Neural cell (in vitro differentiated cells): ENCODE measurements at regions not wholly inside any gene's neighbourhood (a gene's known extent, or its start where the extent isn't known, plus 50 kb on each side); places are given as distances from the start of the nearest gene placed in this dataset.

Source experiments
- H2AFZ ChIP-seq: fragments of 200-600, 300-800 bp; sonication (generic), shearing (Covaris generic); 2 replicates; pipeline ENCODE4 v1.6.0; 2014; ENCODE audit warnings: low read depth, mild to moderate bottlenecking, antibody characterized with exemption, low read length, moderate library complexity
- H3F3A ChIP-seq: fragments of 200-600 bp; shearing (Covaris generic); 2 replicates; pipeline ENCODE4 v1.6.1; 2016; ENCODE audit warnings: mild to moderate bottlenecking, moderate library complexity, mixed read lengths, antibody characterized with exemption, low read length; ENCODE audit not compliant: insufficient read depth, poor library complexity, severe bottlenecking
- H3K27ac ChIP-seq: fragments of 200-600, 300-800 bp; sonication (generic), shearing (Covaris generic); 2 replicates; pipeline ENCODE4 v1.5.1; 2014; ENCODE audit warnings: mild to moderate bottlenecking, low read length, moderate library complexity
- H3K27me3 ChIP-seq: fragments of 300-800, 200-600 bp; sonication (generic), shearing (Covaris generic); 2 replicates; pipeline ENCODE4 v1.6.0; 2014; ENCODE audit warnings: mild to moderate bottlenecking, low read depth, low read length, moderate library complexity; ENCODE audit not compliant: insufficient read depth
- H3K36me3 ChIP-seq: fragments of 300-800, 200-600 bp; sonication (generic), shearing (Covaris generic); 2 replicates; pipeline ENCODE4 v1.5.1; 2014; ENCODE audit warnings: mild to moderate bottlenecking, antibody characterized with exemption, low read length, moderate library complexity; ENCODE audit not compliant: insufficient read depth
- H3K4me2 ChIP-seq: fragments of 300-800, 200-600 bp; sonication (generic), shearing (Covaris generic); 2 replicates; pipeline ENCODE4 v1.6.0; 2014; ENCODE audit warnings: mild to moderate bottlenecking, low read length
- H3K4me3 ChIP-seq: fragments of 300-800, 200-600 bp; sonication (generic), shearing (Covaris generic); 2 replicates; pipeline ENCODE4 v1.5.1; 2014; ENCODE audit warnings: mild to moderate bottlenecking, low read length, moderate library complexity
- H3K79me2 ChIP-seq: fragments of 200-600 bp; shearing (Covaris generic); replicated peaks from 2 replicates; pipeline ENCODE4 v1.6.0; 2014; ENCODE audit warnings: mild to moderate bottlenecking, low read length, moderate library complexity; ENCODE audit not compliant: insufficient read depth
- H3K9ac ChIP-seq: fragments of 300-800, 200-600 bp; sonication (generic), shearing (Covaris generic); 2 replicates; pipeline ENCODE4 v1.6.1; 2016; ENCODE audit warnings: mild to moderate bottlenecking, low read length, mixed read lengths
- H3K9me2 ChIP-seq: fragments of 200-600 bp; shearing (Covaris generic); 2 replicates; pipeline ENCODE4 v1.6.1; 2016; ENCODE audit warnings: mild to moderate bottlenecking, low read length, mixed read lengths; ENCODE audit not compliant: insufficient read depth
- H3K9me3 ChIP-seq: fragments of 200-600, 300-800 bp; sonication (generic), shearing (Covaris generic); 2 replicates; pipeline ENCODE4 v1.6.1; 2016; ENCODE audit warnings: mild to moderate bottlenecking, mixed run types, low read length, moderate library complexity, mixed read lengths
- H4K20me1 ChIP-seq: fragments of 200-600 bp; shearing (Covaris generic); 2 replicates; pipeline ENCODE4 v1.6.1; 2016; ENCODE audit warnings: mild to moderate bottlenecking, mixed run types; ENCODE audit not compliant: insufficient read depth
- EP300 ChIP-seq: fragments of 450-650 bp; conservative IDR thresholded peaks from 2 replicates; pipeline ENCODE4 v1.6.1; 2014; ENCODE audit warnings: antibody characterized with exemption, mild to moderate bottlenecking, moderate library complexity; ENCODE audit not compliant: poor library complexity, severe bottlenecking
- EZH2 ChIP-seq: fragments of 200-600, 300-800 bp; shearing (Covaris generic), sonication (generic); IDR thresholded peaks from 2 replicates; pipeline ENCODE4 v1.6.1; 2014; ENCODE audit warnings: antibody characterized with exemption, low read length, borderline replicate concordance, mild to moderate bottlenecking; ENCODE audit not compliant: insufficient read depth, poor library complexity, severe bottlenecking
- MXI1 ChIP-seq: fragments of 450-650 bp; conservative IDR thresholded peaks from 2 replicates; pipeline ENCODE4 v1.6.1; 2014; ENCODE audit warnings: antibody characterized with exemption, mild to moderate bottlenecking; ENCODE audit not compliant: poor library complexity, severe bottlenecking
- POLR2AphosphoS5 ChIP-seq: IDR thresholded peaks from 2 replicates; pipeline ENCODE4 v1.6.1; 2012
- RAD21 ChIP-seq: fragments of 450-650 bp; conservative IDR thresholded peaks from 2 replicates; pipeline ENCODE4 v1.6.1; 2014; ENCODE audit warnings: antibody characterized with exemption, mild to moderate bottlenecking, moderate library complexity
- SMC3 ChIP-seq: fragments of 450-650 bp; conservative IDR thresholded peaks from 2 replicates; pipeline ENCODE4 v1.6.1; 2014; ENCODE audit warnings: antibody characterized with exemption, mild to moderate bottlenecking, moderate library complexity; ENCODE audit not compliant: poor library complexity
- TAF1 ChIP-seq: IDR thresholded peaks from 2 replicates; pipeline ENCODE4 v1.6.1; 2012; ENCODE audit warnings: low read depth
- TF ChIP-seq, protein P1 (sequence below): fragments of 450-650 bp; IDR thresholded peaks from 2 replicates; pipeline ENCODE4 v1.5.1; 2014; ENCODE audit warnings: antibody characterized with exemption, mild to moderate bottlenecking, moderate library complexity; ENCODE audit not compliant: poor library complexity, severe bottlenecking
- TF ChIP-seq, protein P2 (sequence below): IDR thresholded peaks from 2 replicates; pipeline ENCODE4 v1.6.1; 2012; ENCODE audit warnings: borderline replicate concordance

DNA sequence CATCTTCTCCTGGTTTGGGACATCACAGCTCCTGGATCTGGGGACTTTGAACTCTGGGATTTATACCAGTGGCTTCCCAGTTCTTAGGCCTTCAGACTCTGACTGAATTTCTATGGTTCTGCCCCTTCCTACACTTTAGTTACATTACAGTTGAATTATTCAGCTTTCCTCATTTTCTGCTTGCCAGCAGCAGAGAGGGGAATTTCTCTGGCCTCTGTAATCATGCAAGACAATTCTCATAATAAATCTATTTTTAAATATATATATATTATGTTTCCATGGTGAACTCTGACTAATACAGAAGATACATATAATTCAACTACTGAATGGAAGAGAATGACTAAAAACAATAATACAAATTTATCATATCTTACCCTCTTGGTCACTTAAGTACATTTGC is 1478.6 kb upstream of the ACVR2A start:
- H3K9me3 ChIP-seq = no peaks in the 10 kb centered on the region
- H3K9me2 ChIP-seq = no peaks in the 10 kb centered on the region
- H3K27ac ChIP-seq = no peak overlapping the region
- H3K36me3 ChIP-seq = no peaks in the 10 kb centered on the region
- H3K9ac ChIP-seq = no peak overlapping the region
- no peaks in the 10 kb centered on the region for H3K79me2 ChIP-seq
- H3K4me2 ChIP-seq = no peak overlapping the region
- no peaks in the 10 kb centered on the region for H3K27me3 ChIP-seq
- no peaks in the 10 kb centered on the region for H4K20me1 ChIP-seq
- no peak overlapping the region for H3K4me3 ChIP-seq
- no peaks in the 10 kb centered on the region for H3F3A ChIP-seq
- H2AFZ ChIP-seq = no peak overlapping the region
- TF ChIP-seq EP300 (no peak), MXI1 (no peak), RAD21 (no peak), POLR2AphosphoS5 (no peak), EZH2 (no peak), SMC3 (no peak), TAF1 (no peak)
- TF ChIP-seq, protein P1, sequence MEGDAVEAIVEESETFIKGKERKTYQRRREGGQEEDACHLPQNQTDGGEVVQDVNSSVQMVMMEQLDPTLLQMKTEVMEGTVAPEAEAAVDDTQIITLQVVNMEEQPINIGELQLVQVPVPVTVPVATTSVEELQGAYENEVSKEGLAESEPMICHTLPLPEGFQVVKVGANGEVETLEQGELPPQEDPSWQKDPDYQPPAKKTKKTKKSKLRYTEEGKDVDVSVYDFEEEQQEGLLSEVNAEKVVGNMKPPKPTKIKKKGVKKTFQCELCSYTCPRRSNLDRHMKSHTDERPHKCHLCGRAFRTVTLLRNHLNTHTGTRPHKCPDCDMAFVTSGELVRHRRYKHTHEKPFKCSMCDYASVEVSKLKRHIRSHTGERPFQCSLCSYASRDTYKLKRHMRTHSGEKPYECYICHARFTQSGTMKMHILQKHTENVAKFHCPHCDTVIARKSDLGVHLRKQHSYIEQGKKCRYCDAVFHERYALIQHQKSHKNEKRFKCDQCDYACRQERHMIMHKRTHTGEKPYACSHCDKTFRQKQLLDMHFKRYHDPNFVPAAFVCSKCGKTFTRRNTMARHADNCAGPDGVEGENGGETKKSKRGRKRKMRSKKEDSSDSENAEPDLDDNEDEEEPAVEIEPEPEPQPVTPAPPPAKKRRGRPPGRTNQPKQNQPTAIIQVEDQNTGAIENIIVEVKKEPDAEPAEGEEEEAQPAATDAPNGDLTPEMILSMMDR = no peak
- TF ChIP-seq, protein P2, sequence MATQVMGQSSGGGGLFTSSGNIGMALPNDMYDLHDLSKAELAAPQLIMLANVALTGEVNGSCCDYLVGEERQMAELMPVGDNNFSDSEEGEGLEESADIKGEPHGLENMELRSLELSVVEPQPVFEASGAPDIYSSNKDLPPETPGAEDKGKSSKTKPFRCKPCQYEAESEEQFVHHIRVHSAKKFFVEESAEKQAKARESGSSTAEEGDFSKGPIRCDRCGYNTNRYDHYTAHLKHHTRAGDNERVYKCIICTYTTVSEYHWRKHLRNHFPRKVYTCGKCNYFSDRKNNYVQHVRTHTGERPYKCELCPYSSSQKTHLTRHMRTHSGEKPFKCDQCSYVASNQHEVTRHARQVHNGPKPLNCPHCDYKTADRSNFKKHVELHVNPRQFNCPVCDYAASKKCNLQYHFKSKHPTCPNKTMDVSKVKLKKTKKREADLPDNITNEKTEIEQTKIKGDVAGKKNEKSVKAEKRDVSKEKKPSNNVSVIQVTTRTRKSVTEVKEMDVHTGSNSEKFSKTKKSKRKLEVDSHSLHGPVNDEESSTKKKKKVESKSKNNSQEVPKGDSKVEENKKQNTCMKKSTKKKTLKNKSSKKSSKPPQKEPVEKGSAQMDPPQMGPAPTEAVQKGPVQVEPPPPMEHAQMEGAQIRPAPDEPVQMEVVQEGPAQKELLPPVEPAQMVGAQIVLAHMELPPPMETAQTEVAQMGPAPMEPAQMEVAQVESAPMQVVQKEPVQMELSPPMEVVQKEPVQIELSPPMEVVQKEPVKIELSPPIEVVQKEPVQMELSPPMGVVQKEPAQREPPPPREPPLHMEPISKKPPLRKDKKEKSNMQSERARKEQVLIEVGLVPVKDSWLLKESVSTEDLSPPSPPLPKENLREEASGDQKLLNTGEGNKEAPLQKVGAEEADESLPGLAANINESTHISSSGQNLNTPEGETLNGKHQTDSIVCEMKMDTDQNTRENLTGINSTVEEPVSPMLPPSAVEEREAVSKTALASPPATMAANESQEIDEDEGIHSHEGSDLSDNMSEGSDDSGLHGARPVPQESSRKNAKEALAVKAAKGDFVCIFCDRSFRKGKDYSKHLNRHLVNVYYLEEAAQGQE = no peak

DNA sequence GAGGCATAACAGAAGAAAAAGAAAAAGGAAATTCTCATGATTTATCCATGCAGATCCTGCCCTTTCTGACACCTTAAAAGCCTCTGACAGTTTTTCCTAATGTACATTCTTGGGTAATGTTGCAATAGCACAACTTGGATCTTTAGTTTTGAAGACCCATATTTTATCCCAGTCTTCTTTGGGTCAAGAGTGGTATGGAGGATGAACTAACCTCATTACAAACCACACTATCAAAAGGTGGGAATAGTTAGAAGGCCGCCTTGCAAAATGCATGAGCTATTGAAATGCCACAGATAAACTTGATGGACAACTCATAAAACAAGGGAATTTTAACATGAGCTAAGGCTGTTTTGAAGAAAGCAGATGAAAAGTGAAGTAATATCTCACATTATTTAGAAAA is 1479.8 kb upstream of the ACVR2A start:
- TF ChIP-seq, protein P1 = no peak
- TF ChIP-seq EZH2 = no peak
- TF ChIP-seq POLR2AphosphoS5 = no peak
- no peak for TF ChIP-seq RAD21
- no peak for TF ChIP-seq SMC3
- TF ChIP-seq, protein P2 = no peak
- TF ChIP-seq MXI1 = no peak
- TF ChIP-seq EP300 = no peak
- TF ChIP-seq TAF1 = no peak
- Histone ChIP-seq H3F3A (no peaks in the 10 kb centered on the region), H3K27ac (no peak overlapping the region), H2AFZ (no peak overlapping the region), H3K4me3 (no peak overlapping the region), H3K79me2 (no peaks in the 10 kb centered on the region), H3K9me3 (no peaks in the 10 kb centered on the region), H3K4me2 (no peak overlapping the region), H3K36me3 (no peaks in the 10 kb centered on the region), H4K20me1 (no peaks in the 10 kb centered on the region), H3K9me2 (no peaks in the 10 kb centered on the region), H3K9ac (no peak overlapping the region), H3K27me3 (no peaks in the 10 kb centered on the region)
